Fibroblast of lung (primary cell): ENCODE measurements at regions not wholly inside any gene's neighbourhood (a gene's known extent, or its start where the extent isn't known, plus 50 kb on each side); places are given as distances from the start of the nearest gene placed in this dataset.

Experiments
- DNase-seq, 2 donors: peaks; one replicate each; pipeline versions ENCODE4 v3.0.0 to v3.0.0-alpha.2; 2010; ENCODE audit warnings: low read depth in 2 of 2
- H2AFZ ChIP-seq: 2 replicates; pipeline ENCODE4 v1.5.1; 2012; ENCODE audit warnings: low read length, control low read depth, inconsistent platforms
- H3K27ac ChIP-seq: 2 replicates; pipeline ENCODE4 v1.5.1; 2011; ENCODE audit warnings: low read length, control low read depth; ENCODE audit not compliant: insufficient read depth
- H3K27me3 ChIP-seq: 2 replicates; pipeline ENCODE4 v1.5.1; 2011; ENCODE audit warnings: mild to moderate bottlenecking, low read length; ENCODE audit not compliant: control insufficient read depth, insufficient read depth
- H3K36me3 ChIP-seq: 2 replicates; pipeline ENCODE4 v1.5.1; 2011; ENCODE audit warnings: low read length; ENCODE audit not compliant: control insufficient read depth, insufficient read depth
- H3K4me1 ChIP-seq: 2 replicates; pipeline ENCODE4 v1.5.1; 2011; ENCODE audit warnings: low read length; ENCODE audit not compliant: control insufficient read depth, insufficient read depth; ENCODE audit errors: extremely low read depth
- H3K4me2 ChIP-seq: 2 replicates; pipeline ENCODE4 v1.5.1; 2011; ENCODE audit warnings: low read length, control low read depth; ENCODE audit not compliant: insufficient read depth; ENCODE audit errors: extremely low read depth
- H3K4me3 ChIP-seq, 4 experiments: fragments of 200-600 bp in 1 of 4; sonication (generic) in 1 of 4; replicated peaks in 1 of 4; 2 replicates each; pipeline ENCODE4 v1.5.1; 2011 to 2016; ENCODE audit warnings: low read length in 4 of 4, low read depth in 3 of 4, mild to moderate bottlenecking in 3 of 4, control low read depth in 2 of 4, inconsistent platforms in 1 of 4, mixed read lengths in 1 of 4; ENCODE audit not compliant: insufficient read depth in 1 of 4; ENCODE audit errors: control extremely low read depth in 1 of 4
- H3K79me2 ChIP-seq: 2 replicates; pipeline ENCODE4 v1.5.1; 2012; ENCODE audit warnings: mild to moderate bottlenecking, low read length, inconsistent platforms; ENCODE audit not compliant: control insufficient read depth, insufficient read depth
- H3K9ac ChIP-seq: 2 replicates; pipeline ENCODE4 v1.5.1; 2011; ENCODE audit warnings: mild to moderate bottlenecking, low read length, control low read depth; ENCODE audit not compliant: insufficient read depth
- H3K9me3 ChIP-seq: 2 replicates; pipeline ENCODE4 v1.5.1; 2012; ENCODE audit warnings: low read depth, low read length; ENCODE audit not compliant: control insufficient read depth, insufficient read depth
- H4K20me1 ChIP-seq: 2 replicates; pipeline ENCODE4 v1.5.1; 2011; ENCODE audit warnings: low read length; ENCODE audit not compliant: control insufficient read depth, insufficient read depth; ENCODE audit errors: extremely low read depth
- CTCF ChIP-seq, 2 donors: IDR thresholded peaks in 1 of 2; conservative IDR thresholded peaks in 1 of 2; 1 replicate in 1 of 2; 2 replicates in 1 of 2; pipeline ENCODE4 v1.5.1; 2011 to 2012; ENCODE audit warnings: low read length in 2 of 2, control low read depth in 1 of 2, inconsistent platforms in 1 of 2, low read depth in 1 of 2, mild to moderate bottlenecking in 1 of 2
- EZH2 ChIP-seq: IDR thresholded peaks from 2 replicates; pipeline ENCODE4 v1.5.1; 2012; ENCODE audit warnings: low read length, control low read depth, mild to moderate bottlenecking; ENCODE audit errors: missing control alignments

- H3K9ac ChIP-seq, result no peak overlapping the region
- TF ChIP-seq CTCF (conservative IDR thresholded peaks at IDR 0.05 in 1 of 2, IDR thresholded peaks at IDR 0.05 in 1 of 2; ENCODE audit: low read depth in 1 of 2, low read length in 2 of 2) (no peak), EZH2 (no peak)
- no peak overlapping the region for H2AFZ ChIP-seq
- no peak overlapping the region for H3K4me3 ChIP-seq
- H3K9me3 ChIP-seq, result no peaks in the 10 kb centered on the region
- no peak overlapping the region for H3K4me2 ChIP-seq
- H3K4me1 ChIP-seq, result no peaks in the 10 kb centered on the region
- H4K20me1 ChIP-seq, result no peaks in the 10 kb centered on the region
- H3K27me3 ChIP-seq, result no peaks in the 10 kb centered on the region
- no peaks in the 10 kb centered on the region for H3K79me2 ChIP-seq
- no peaks in the 10 kb centered on the region for H3K36me3 ChIP-seq
- no peak overlapping the region for H3K27ac ChIP-seq
- no peak for DNase-seq
These were observed 62.1 kb downstream of the ZWINT start for GRCh38 chr10:56298941-56299340.

GRCh38 chr10:56296618-56297017 is 64.4 kb downstream of the ZWINT start:
- Histone ChIP-seq H3K27ac (no peak overlapping the region), H4K20me1 (no peaks in the 10 kb centered on the region), H3K4me2 (no peak overlapping the region), H3K4me3 (no peak overlapping the region), H3K79me2 (no peaks in the 10 kb centered on the region), H3K9me3 (no peaks in the 10 kb centered on the region), H2AFZ (no peak overlapping the region), H3K4me1 (no peaks in the 10 kb centered on the region), H3K9ac (no peak overlapping the region), H3K27me3 (no peaks in the 10 kb centered on the region), H3K36me3 (no peaks in the 10 kb centered on the region)
- TF ChIP-seq CTCF (conservative IDR thresholded peaks at IDR 0.05 in 1 of 2, IDR thresholded peaks at IDR 0.05 in 1 of 2; ENCODE audit: low read depth in 1 of 2, low read length in 2 of 2) (no peak), EZH2 (no peak)
- DNase-seq, result no peak

GRCh38 chr10:56288403-56288802 is 72.7 kb downstream of the ZWINT start:
- H3K4me1 ChIP-seq, result no peaks in the 10 kb centered on the region
- H3K4me3 ChIP-seq, result no peak overlapping the region
- H3K9ac ChIP-seq, result no peak overlapping the region
- no peak for DNase-seq
- no peak overlapping the region for H3K4me2 ChIP-seq
- H3K9me3 ChIP-seq, result no peaks in the 10 kb centered on the region
- H3K27me3 ChIP-seq, result no peaks in the 10 kb centered on the region
- TF ChIP-seq EZH2 (no peak), CTCF (conservative IDR thresholded peaks at IDR 0.05 in 1 of 2, IDR thresholded peaks at IDR 0.05 in 1 of 2; ENCODE audit: low read depth in 1 of 2, low read length in 2 of 2) (no peak)
- no peaks in the 10 kb centered on the region for H4K20me1 ChIP-seq
- H3K36me3 ChIP-seq, result no peaks in the 10 kb centered on the region
- H3K27ac ChIP-seq, result no peak overlapping the region
- no peak overlapping the region for H2AFZ ChIP-seq
- H3K79me2 ChIP-seq, result no peaks in the 10 kb centered on the region
